ENCODE measurements at regions not wholly inside any gene's neighbourhood (a gene's known extent, or its start where the extent isn't known, plus 50 kb on each side); places are given as distances from the start of the nearest gene placed in this dataset.

DNA sequence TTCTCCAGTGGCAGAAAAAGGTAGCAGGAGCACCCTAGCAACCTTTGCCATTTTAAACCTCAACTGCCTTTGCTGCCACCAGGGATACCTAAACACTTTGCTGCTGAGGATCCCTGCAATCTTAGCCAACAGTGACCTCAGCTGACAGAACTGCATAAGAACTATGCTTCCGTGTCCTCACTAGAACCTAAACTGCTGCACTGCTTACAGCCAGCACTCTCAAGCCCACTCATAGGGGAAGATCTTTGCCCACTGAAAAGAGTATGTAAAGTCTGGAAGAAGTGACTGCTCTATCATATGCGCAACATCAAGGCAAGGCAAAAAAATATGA lies 270.0 kb upstream of the PCDH20 start:
- TF ChIP-seq ZFP30 (CRISPR knock-in tag; IDR thresholded peaks at IDR 0.05) (no peak), ZFP3 (CRISPR knock-in tag; IDR thresholded peaks at IDR 0.05) (no peak), ZNF8 (CRISPR knock-in tag; IDR thresholded peaks at IDR 0.05) (no peak)
